NCI-H2171 (cell line): ENCODE measurements at regions not wholly inside any gene's neighbourhood (a gene's known extent, or its start where the extent isn't known, plus 50 kb on each side); places are given as distances from the start of the nearest gene placed in this dataset.

Experiments
- DNase-seq: peaks from one replicate; lab custom pipeline; 2025; lab: John Stamatoyannopoulos, UW

- no peak for DNase-seq
Measured at GRCh38 chr16:6576606-6577005, 756.0 kb upstream of the RBFOX1 start.

GRCh38 chr16:6576113-6576512, 756.5 kb upstream of the RBFOX1 start:
- DNase-seq = no peak

- no peak for DNase-seq
Measured at GRCh38 chr16:6574146-6574545, 758.5 kb upstream of the RBFOX1 start.

- DNase-seq = no peak
Measured at GRCh38 chr16:6573577-6573976, 759.1 kb upstream of the RBFOX1 start.

- DNase-seq = no peak
Measured at GRCh38 chr16:6571044-6571443, 761.6 kb upstream of the RBFOX1 start.

- no peak for DNase-seq
Measured at GRCh38 chr16:6570530-6570929, 762.1 kb upstream of the RBFOX1 start.

GRCh38 chr16:6562986-6563385, 769.7 kb upstream of the RBFOX1 start:
- DNase-seq = no peak

- no peak for DNase-seq
Measured at GRCh38 chr16:6560306-6561100, 772.1 kb upstream of the RBFOX1 start.

- DNase-seq = no peak
Measured at GRCh38 chr16:6558661-6559060, 774.0 kb upstream of the RBFOX1 start.

GRCh38 chr16:6558126-6558525, 774.5 kb upstream of the RBFOX1 start:
- DNase-seq = no peak

GRCh38 chr16:6557353-6558023, 775.2 kb upstream of the RBFOX1 start:
- no peak for DNase-seq

GRCh38 chr16:6549415-6549814, 783.2 kb upstream of the RBFOX1 start:
- no peak for DNase-seq

- DNase-seq = no peak
Measured at GRCh38 chr16:6548507-6548906, 784.1 kb upstream of the RBFOX1 start.

GRCh38 chr16:6547131-6547530, 785.5 kb upstream of the RBFOX1 start:
- no peak for DNase-seq

GRCh38 chr16:6545329-6545728, 787.3 kb upstream of the RBFOX1 start:
- no peak for DNase-seq

- DNase-seq = no peak
Measured at GRCh38 chr16:6541267-6541666, 791.4 kb upstream of the RBFOX1 start.

- no peak for DNase-seq
Measured at GRCh38 chr16:6536411-6536810, 796.2 kb upstream of the RBFOX1 start.

GRCh38 chr16:6531067-6531466, 801.6 kb upstream of the RBFOX1 start:
- no peak for DNase-seq

- no peak for DNase-seq
Measured at GRCh38 chr16:6528217-6528616, 804.4 kb upstream of the RBFOX1 start.

GRCh38 chr16:6527646-6528045, 805.0 kb upstream of the RBFOX1 start:
- DNase-seq = no peak

GRCh38 chr16:6524501-6524900, 808.1 kb upstream of the RBFOX1 start:
- no peak for DNase-seq

GRCh38 chr16:6517020-6517720, 815.5 kb upstream of the RBFOX1 start:
- no peak for DNase-seq

GRCh38 chr16:6512512-6512911, 820.1 kb upstream of the RBFOX1 start:
- DNase-seq = no peak
